Activated naive CD4-positive, alpha-beta T cell treated with Interleukin-2 at 50 U/mL for 16 hours (primary cell): ENCODE measurements at regions not wholly inside any gene's neighbourhood (a gene's known extent, or its start where the extent isn't known, plus 50 kb on each side); places are given as distances from the start of the nearest gene placed in this dataset.

ENCODE experiments used
- DNase-seq: peaks from one replicate; pipeline ENCODE4 v3.0.0-alpha.2; 2020

DNA sequence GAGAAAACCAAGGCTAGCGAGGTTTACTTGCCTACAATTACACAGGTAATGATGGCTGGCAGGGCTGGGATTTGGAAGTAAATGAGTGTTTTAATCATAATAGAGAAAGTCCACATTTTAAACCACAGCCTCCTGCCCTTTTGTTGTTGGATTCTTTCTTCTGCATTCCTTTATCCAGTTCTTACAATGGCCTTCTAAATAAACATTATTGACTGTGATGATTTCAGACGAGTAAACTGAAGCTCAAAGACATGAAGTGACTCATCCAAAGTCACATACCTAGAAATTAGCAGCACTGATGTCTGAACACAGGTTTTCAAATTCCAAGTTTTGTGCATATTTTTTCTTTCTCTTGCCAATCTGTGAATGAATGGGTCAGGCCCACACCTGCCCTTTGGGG is 51.2 kb upstream of the C1QTNF7 start:
- DNase-seq = no peak
